IMR-90 (cell line): ENCODE measurements at regions not wholly inside any gene's neighbourhood (a gene's known extent, or its start where the extent isn't known, plus 50 kb on each side); places are given as distances from the start of the nearest gene placed in this dataset.

Experiments used
- ATAC-seq: fragments of 200-7000 bp; cut with Tn5 transposase; 2 replicates; pipeline ENCODE4 v1.9.1; 2020; ENCODE audit warnings: low read depth, mild to moderate bottlenecking, moderate library complexity
- BruUV-seq: library from RNA; stranded (reverse); fragments of 400-500 nt; replicated peaks from 2 replicates; lab custom pipeline; 2021; lab: Mats Ljungman, UMichigan
- CTCF ChIA-PET: fragments of 300-600 bp; formaldehyde crosslinking; extraction: SDS; loops from one replicate; lab custom pipeline; 2021; ENCODE audit warnings: antibody characterized with exemption; lab: Yijun Ruan, JAX
- POLR2A ChIA-PET: fragments of 300-600 bp; sonication (Branson Sonifier 250); formaldehyde crosslinking; loops from one replicate; lab custom pipeline; 2022; ENCODE audit warnings: antibody characterized with exemption; ENCODE audit not compliant: unreplicated experiment; lab: Charles Lee
- DNase-seq: peaks from one replicate; pipeline ENCODE4 v3.0.0; 2013
- H2AFZ ChIP-seq: replicated peaks from 2 replicates; pipeline ENCODE3; 2013; ENCODE audit warnings: low read length, mild to moderate bottlenecking; ENCODE audit not compliant: poor library complexity
- H2AK5ac ChIP-seq: 2 replicates; pipeline ENCODE4 v1.6.1; 2013; ENCODE audit warnings: low read depth, low read length, inconsistent platforms
- H2AK9ac ChIP-seq: replicated peaks from 2 replicates; pipeline ENCODE3; 2013; ENCODE audit warnings: mild to moderate bottlenecking, low read depth, low read length, moderate library complexity; ENCODE audit not compliant: poor library complexity
- H2BK120ac ChIP-seq: 2 replicates; pipeline ENCODE4 v1.6.1; 2013; ENCODE audit warnings: low read depth, low read length, inconsistent platforms
- H2BK15ac ChIP-seq: 3 replicates; pipeline ENCODE4 v1.6.1; 2013; ENCODE audit warnings: low read depth, low read length, inconsistent platforms
- H2BK20ac ChIP-seq: 2 replicates; pipeline ENCODE4 v1.6.1; 2013; ENCODE audit warnings: low read depth, mild to moderate bottlenecking, inconsistent platforms, low read length, moderate library complexity
- H2BK5ac ChIP-seq: 2 replicates; pipeline ENCODE4 v1.6.1; 2013; ENCODE audit warnings: mild to moderate bottlenecking, low read depth, low read length, inconsistent platforms; ENCODE audit not compliant: poor library complexity, severe bottlenecking
- H3K14ac ChIP-seq: replicated peaks from 2 replicates; pipeline ENCODE4 v1.6.1; 2013; ENCODE audit warnings: low read depth, low read length, inconsistent platforms
- H3K18ac ChIP-seq: 2 replicates; pipeline ENCODE4 v1.6.1; 2013; ENCODE audit warnings: low read depth, low read length, control low read depth
- H3K23ac ChIP-seq: 2 replicates; pipeline ENCODE4 v1.6.1; 2013; ENCODE audit warnings: low read depth, low read length, inconsistent platforms
- H3K27ac ChIP-seq: 2 replicates; pipeline ENCODE4 v1.5.1; 2013; ENCODE audit warnings: mild to moderate bottlenecking, control low read depth, low read length; ENCODE audit not compliant: insufficient read depth
- H3K27me3 ChIP-seq: 2 replicates; pipeline ENCODE4 v1.6.1; 2013; ENCODE audit warnings: low read length; ENCODE audit not compliant: control insufficient read depth, insufficient read depth
- H3K36me3 ChIP-seq: 2 replicates; pipeline ENCODE4 v1.6.1; 2013; ENCODE audit warnings: low read length, mixed read lengths; ENCODE audit not compliant: control insufficient read depth, insufficient read depth
- H3K4ac ChIP-seq: 2 replicates; pipeline ENCODE4 v1.6.1; 2013; ENCODE audit warnings: low read depth, low read length, inconsistent platforms
- H3K4me1 ChIP-seq: 2 replicates; pipeline ENCODE4 v1.6.1; 2013; ENCODE audit warnings: low read length, mixed read lengths; ENCODE audit not compliant: control insufficient read depth, insufficient read depth
- H3K4me2 ChIP-seq: 2 replicates; pipeline ENCODE4 v1.6.1; 2013; ENCODE audit warnings: low read depth, mild to moderate bottlenecking, control low read depth, low read length, moderate library complexity
- H3K4me3 ChIP-seq: 2 replicates; pipeline ENCODE4 v1.5.1; 2013; ENCODE audit warnings: low read depth, mild to moderate bottlenecking, control low read depth, low read length, moderate library complexity; ENCODE audit not compliant: insufficient read depth
- H3K56ac ChIP-seq: 2 replicates; pipeline ENCODE4 v1.6.1; 2013; ENCODE audit warnings: low read length, inconsistent platforms; ENCODE audit not compliant: insufficient read depth; ENCODE audit errors: extremely low read depth
- H3K79me1 ChIP-seq, 2 experiments: 2 replicates each; pipeline ENCODE4 v1.6.1; 2013; ENCODE audit warnings: low read length in 2 of 2, inconsistent platforms in 1 of 2, low read depth in 1 of 2
- H3K9ac ChIP-seq: 2 replicates; pipeline ENCODE4 v1.6.1; 2013; ENCODE audit warnings: low read depth, low read length, control low read depth
- H3K9me1 ChIP-seq: 2 replicates; pipeline ENCODE4 v1.6.1; 2013; ENCODE audit warnings: low read length, inconsistent platforms; ENCODE audit not compliant: insufficient read depth
- H3K9me3 ChIP-seq: 2 replicates; pipeline ENCODE4 v1.6.1; 2013; ENCODE audit warnings: low read length; ENCODE audit not compliant: control insufficient read depth, insufficient read depth
- H4K20me1 ChIP-seq: 2 replicates; pipeline ENCODE4 v1.6.1; 2013; ENCODE audit warnings: low read length, inconsistent platforms; ENCODE audit not compliant: insufficient read depth
- H4K5ac ChIP-seq: 2 replicates; pipeline ENCODE4 v1.6.1; 2013; ENCODE audit warnings: mild to moderate bottlenecking, low read depth, low read length, control low read depth
- H4K8ac ChIP-seq, 2 experiments: 2 replicates each; pipeline ENCODE4 v1.6.1; 2013; ENCODE audit warnings: low read depth in 2 of 2, low read length in 2 of 2, control low read depth in 1 of 2, inconsistent platforms in 1 of 2
- H4K91ac ChIP-seq: 2 replicates; pipeline ENCODE4 v1.6.1; 2013; ENCODE audit warnings: low read depth, low read length, inconsistent platforms; ENCODE audit not compliant: insufficient read depth
- BHLHE40 ChIP-seq: fragments of 150-350 bp; IDR thresholded peaks from 2 replicates; pipeline ENCODE4 v1.6.1; 2016; ENCODE audit warnings: mild to moderate bottlenecking, low read depth, low read length
- CEBPB ChIP-seq: IDR thresholded peaks from 2 replicates; pipeline ENCODE4 v1.6.1; 2012; ENCODE audit warnings: low read depth, low read length, improper control_type of control experiment
- CHD1 ChIP-seq: IDR thresholded peaks from 2 replicates; pipeline ENCODE4 v1.6.1; 2012; ENCODE audit warnings: low read depth, low read length, improper control_type of control experiment
- CTCF ChIP-seq: conservative IDR thresholded peaks from 2 replicates; pipeline ENCODE4 v1.5.1; 2012; ENCODE audit warnings: mild to moderate bottlenecking, low read depth, low read length, improper control_type of control experiment
- ELK1 ChIP-seq: fragments of 150-350 bp; IDR thresholded peaks from 2 replicates; pipeline ENCODE4 v1.6.1; 2016; ENCODE audit warnings: low read depth, mild to moderate bottlenecking, low read length, moderate library complexity, borderline replicate concordance
- FOS ChIP-seq: fragments of 150-350 bp; IDR thresholded peaks from 2 replicates; pipeline ENCODE4 v1.6.1; 2016; ENCODE audit warnings: low read depth, low read length
- MAFK ChIP-seq: IDR thresholded peaks from 2 replicates; pipeline ENCODE4 v1.6.1; 2012; ENCODE audit warnings: low read depth, low read length, improper control_type of control experiment
- MAZ ChIP-seq: IDR thresholded peaks from 2 replicates; pipeline ENCODE4 v1.6.1; 2012; ENCODE audit warnings: low read depth, mild to moderate bottlenecking, low read length, improper control_type of control experiment, moderate library complexity, borderline replicate concordance
- MXI1 ChIP-seq: IDR thresholded peaks from 2 replicates; pipeline ENCODE4 v1.6.1; 2012; ENCODE audit warnings: low read depth, mild to moderate bottlenecking, low read length, moderate library complexity, borderline replicate concordance
- NFE2L2 ChIP-seq: fragments of 150-350 bp; IDR thresholded peaks from 2 replicates; pipeline ENCODE4 v1.6.1; 2016; ENCODE audit warnings: low read depth, mild to moderate bottlenecking, low read length
- POLR2A ChIP-seq: IDR thresholded peaks from 2 replicates; pipeline ENCODE4 v1.6.1; 2012; ENCODE audit warnings: mild to moderate bottlenecking, low read depth, low read length
- RAD21 ChIP-seq: IDR thresholded peaks from 2 replicates; pipeline ENCODE4 v1.6.1; 2012; ENCODE audit warnings: low read length, improper control_type of control experiment
- RCOR1 ChIP-seq: IDR thresholded peaks from 2 replicates; pipeline ENCODE4 v1.6.1; 2012; ENCODE audit warnings: mild to moderate bottlenecking, low read length, improper control_type of control experiment; ENCODE audit not compliant: insufficient replicate concordance
- RFX5 ChIP-seq: IDR thresholded peaks from 2 replicates; pipeline ENCODE4 v1.8.0; 2012; ENCODE audit warnings: low read depth, mild to moderate bottlenecking, low read length, moderate library complexity
- SMC3 ChIP-seq: fragments of 150-350 bp; IDR thresholded peaks from 2 replicates; pipeline ENCODE4 v1.6.1; 2016; ENCODE audit warnings: low read depth, mild to moderate bottlenecking, antibody characterized with exemption, low read length, moderate library complexity
- USF2 ChIP-seq: fragments of 150-350 bp; IDR thresholded peaks from 2 replicates; pipeline ENCODE4 v1.6.1; 2017; ENCODE audit warnings: mild to moderate bottlenecking, antibody characterized with exemption, low read length, low read depth
- WGBS, 2 experiments: methylation state at CpG; one replicate each; pipeline versions ENCODE4 v1.1.5 to v1.1.7; 2013; ENCODE audit warnings: missing lambda C conversion rate in 2 of 2; ENCODE audit not compliant: insufficient read length in 1 of 2; ENCODE audit errors: extremely low coverage in 2 of 2; 5-methylcytosine and 5-hydroxymethylcytosine counted together
- dilution Hi-C: fragments of 300-500 bp; cut with HindIII; formaldehyde crosslinking; loops from one replicate; pipeline ENCODE4 v1.14.3; 2018; ENCODE audit warnings: low sequenced_read_pairs; ENCODE audit not compliant: unreplicated experiment
- in situ Hi-C: fragments of 300-500 bp; cut with MboI; formaldehyde crosslinking; loops from 3 replicates; pipeline ENCODE4 v1.14.3; 2019; ENCODE audit warnings: low sequenced_read_pairs, inconsistent platforms, mixed read lengths
- intact Hi-C: fragments of 100-400 bp; cut with micrococcal nuclease; formaldehyde crosslinking; loops from 2 replicates; pipeline ENCODE4 v1.10.0; 2022

DNA sequence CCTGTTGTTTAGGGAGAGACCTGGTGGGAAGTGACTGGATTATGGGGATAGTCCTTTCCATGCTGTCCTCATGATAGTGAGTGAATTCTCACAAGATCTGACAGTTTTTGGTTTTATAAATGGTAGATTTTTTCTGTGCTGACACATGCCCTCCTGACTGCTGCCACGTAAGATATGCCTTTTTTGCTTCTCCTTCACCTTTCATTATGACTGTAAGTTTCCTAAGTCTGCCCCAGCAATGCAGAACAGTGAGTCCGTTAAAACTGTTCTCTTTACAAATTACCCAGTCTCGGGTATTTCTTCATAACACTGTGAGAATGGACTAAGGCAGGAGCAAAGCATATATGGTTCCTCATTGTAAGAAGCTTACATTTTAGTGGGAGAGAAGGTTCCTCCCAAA, 1727.2 kb downstream of the NCAM2 start:
- no peaks in the 10 kb centered on the region for H3K36me3 ChIP-seq
- H4K8ac ChIP-seq = no peak overlapping the region
- H4K5ac ChIP-seq = no peak overlapping the region
- TF ChIP-seq POLR2A = no peak
- TF ChIP-seq CEBPB = no peak
- no peak for TF ChIP-seq RCOR1
- no peak for TF ChIP-seq CTCF
- TF ChIP-seq ELK1 = no peak
- TF ChIP-seq MXI1 = no peak
- TF ChIP-seq RFX5 = no peak
- no peak for TF ChIP-seq BHLHE40
- no peak for TF ChIP-seq FOS
- no peak for TF ChIP-seq SMC3
- no peak for TF ChIP-seq USF2
- no peak for TF ChIP-seq MAFK
- TF ChIP-seq NFE2L2 = no peak
- no peak for TF ChIP-seq CHD1
- TF ChIP-seq RAD21 = no peak
- TF ChIP-seq MAZ = no peak
- no peak overlapping the region for H2BK20ac ChIP-seq
- no peak overlapping the region for H3K4me2 ChIP-seq
- H2AK9ac ChIP-seq = no peak overlapping the region
- H3K56ac ChIP-seq = no peak overlapping the region
- H4K91ac ChIP-seq = no peak overlapping the region
- dilution Hi-C loops = no loop called here
- intact Hi-C loops = no loop called here
- H4K20me1 ChIP-seq = no peaks in the 10 kb centered on the region
- BruUV-seq = no TSS peak
- no peak overlapping the region for H3K4ac ChIP-seq
- POLR2A ChIA-PET = no interaction called here
- no peak overlapping the region for H2BK5ac ChIP-seq
- CTCF ChIA-PET = no interaction called here
- H3K27me3 ChIP-seq = no peaks in the 10 kb centered on the region
- H2BK15ac ChIP-seq = no peak overlapping the region
- H3K27ac ChIP-seq = no peak overlapping the region
- ATAC-seq = no peak
- no peak overlapping the region for H3K14ac ChIP-seq
- no peak overlapping the region for H2AFZ ChIP-seq
- no peaks in the 10 kb centered on the region for H3K4me1 ChIP-seq
- no peak overlapping the region for H3K23ac ChIP-seq
- no peak overlapping the region for H2BK120ac ChIP-seq
- in situ Hi-C loops = no loop called here
- H3K4me3 ChIP-seq = no peak overlapping the region
- H3K18ac ChIP-seq = no peak overlapping the region
- no CpG with 5 or more reads among the region's 3 CpGs for WGBS, 2 experiments
- H3K9ac ChIP-seq = no peak overlapping the region
- H3K79me1 ChIP-seq = no peaks in the 10 kb centered on the region
- DNase-seq = no peak
- peaks cover 16% of the 10 kb centered on the region for H3K9me3 ChIP-seq
- no peaks in the 10 kb centered on the region for H3K9me1 ChIP-seq
- no peak overlapping the region for H2AK5ac ChIP-seq
